ENCODE measurements at regions not wholly inside any gene's neighbourhood (a gene's known extent, or its start where the extent isn't known, plus 50 kb on each side); places are given as distances from the start of the nearest gene placed in this dataset.
A peak's percentile ranks its signal among the peaks of the same experiment; 100 is the strongest.

DNA sequence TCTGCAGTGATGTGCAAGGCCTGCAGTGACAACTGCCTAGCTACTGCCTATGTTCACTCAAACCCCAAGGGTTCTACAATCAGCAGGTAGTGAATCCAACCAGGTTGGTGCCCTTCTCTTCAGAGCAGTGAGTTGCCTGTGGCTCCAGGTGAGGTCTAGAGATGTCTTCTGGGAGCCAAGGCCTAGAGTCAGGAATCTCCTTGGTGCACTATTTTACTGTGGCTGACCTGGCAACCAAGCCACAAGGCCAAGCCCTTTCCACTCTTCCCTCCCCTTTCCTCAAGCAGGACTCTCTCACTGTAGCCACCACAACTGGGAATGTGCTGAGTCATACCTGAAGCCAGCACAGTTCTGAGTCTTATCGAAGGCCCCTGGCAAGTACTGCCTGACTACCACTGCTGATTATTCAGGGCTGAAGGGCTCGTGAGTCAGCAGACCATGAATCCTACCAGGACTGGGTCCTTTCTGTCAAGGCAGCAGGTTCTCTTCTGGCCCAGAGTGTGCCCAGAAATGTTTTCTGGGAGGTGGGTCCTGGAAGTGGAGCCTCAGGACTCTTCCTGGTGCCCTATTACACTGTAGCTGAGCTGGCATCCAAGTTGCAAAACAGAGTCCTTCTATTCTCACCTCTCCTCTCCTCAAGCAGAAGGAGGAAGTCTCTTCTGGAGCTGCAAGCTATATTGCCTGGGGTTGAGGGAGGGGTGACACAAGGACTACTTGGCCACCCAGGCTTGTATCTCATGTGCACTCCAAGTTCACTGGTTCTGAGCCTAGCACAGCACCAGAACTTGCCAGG, 111.6 kb downstream of the BTC start:
- Histone ChIP-seq H3K27me3 (no peaks in the 10 kb centered on the region), H3K36me3 (no peaks in the 10 kb centered on the region), H3K4me3 (ENCODE audit: low read depth, low read length) (no peak overlapping the region), H3K9me3 (no peaks in the 10 kb centered on the region), H3K4me1 (no peaks in the 10 kb centered on the region)
- TF ChIP-seq, protein P1, sequence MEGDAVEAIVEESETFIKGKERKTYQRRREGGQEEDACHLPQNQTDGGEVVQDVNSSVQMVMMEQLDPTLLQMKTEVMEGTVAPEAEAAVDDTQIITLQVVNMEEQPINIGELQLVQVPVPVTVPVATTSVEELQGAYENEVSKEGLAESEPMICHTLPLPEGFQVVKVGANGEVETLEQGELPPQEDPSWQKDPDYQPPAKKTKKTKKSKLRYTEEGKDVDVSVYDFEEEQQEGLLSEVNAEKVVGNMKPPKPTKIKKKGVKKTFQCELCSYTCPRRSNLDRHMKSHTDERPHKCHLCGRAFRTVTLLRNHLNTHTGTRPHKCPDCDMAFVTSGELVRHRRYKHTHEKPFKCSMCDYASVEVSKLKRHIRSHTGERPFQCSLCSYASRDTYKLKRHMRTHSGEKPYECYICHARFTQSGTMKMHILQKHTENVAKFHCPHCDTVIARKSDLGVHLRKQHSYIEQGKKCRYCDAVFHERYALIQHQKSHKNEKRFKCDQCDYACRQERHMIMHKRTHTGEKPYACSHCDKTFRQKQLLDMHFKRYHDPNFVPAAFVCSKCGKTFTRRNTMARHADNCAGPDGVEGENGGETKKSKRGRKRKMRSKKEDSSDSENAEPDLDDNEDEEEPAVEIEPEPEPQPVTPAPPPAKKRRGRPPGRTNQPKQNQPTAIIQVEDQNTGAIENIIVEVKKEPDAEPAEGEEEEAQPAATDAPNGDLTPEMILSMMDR (IDR thresholded peaks at IDR 0.05; ENCODE audit: low read depth, low read length) = no peak
- peak; percentile 6 for DNase-seq

DNA sequence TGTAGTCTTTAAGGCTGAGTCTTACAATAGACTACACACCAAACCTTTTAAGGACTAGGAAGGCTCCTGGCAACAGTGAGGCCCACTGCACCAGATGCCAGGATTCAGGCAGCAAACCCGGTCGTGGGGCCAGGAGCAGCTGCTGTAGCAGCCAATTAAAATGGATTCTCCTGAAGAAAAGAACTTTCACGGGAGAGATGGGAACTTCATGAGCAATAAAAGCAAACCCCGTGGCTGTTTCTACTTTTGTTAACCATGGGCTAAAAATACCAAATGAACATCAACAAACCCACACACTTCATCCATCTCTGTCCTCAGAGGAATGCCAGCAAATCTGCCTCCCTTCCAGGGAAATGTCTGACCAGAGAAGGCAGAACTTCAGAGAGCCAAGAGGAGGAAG, 101.4 kb downstream of the BTC start:
- no peak for DNase-seq
- H3K9me3 ChIP-seq = no peaks in the 10 kb centered on the region
- H3K27me3 ChIP-seq = no peaks in the 10 kb centered on the region
- no peaks in the 10 kb centered on the region for H3K36me3 ChIP-seq
- no peak overlapping the region for H3K4me3 ChIP-seq (ENCODE audit: low read depth, low read length)
- H3K4me1 ChIP-seq = no peaks in the 10 kb centered on the region
- TF ChIP-seq, protein P1 (IDR thresholded peaks at IDR 0.05; ENCODE audit: low read depth, low read length) = no peak
